Colonic mucosa (tissue), 4 donors: ENCODE measurements at regions not wholly inside any gene's neighbourhood (a gene's known extent, or its start where the extent isn't known, plus 50 kb on each side); places are given as distances from the start of the nearest gene placed in this dataset.

Experiments used
- DNase-seq: peaks from one replicate; pipeline ENCODE4 v3.0.0-alpha.2; 2020
- H3K27ac ChIP-seq: fragments of 200-600 bp; one replicate; pipeline ENCODE4 v1.8.0; 2021
- H3K27me3 ChIP-seq: fragments of 200-600 bp; one replicate; pipeline ENCODE4 v1.8.0; 2021
- H3K36me3 ChIP-seq: fragments of 200-600 bp; one replicate; pipeline ENCODE4 v1.8.0; 2021
- H3K4me1 ChIP-seq: fragments of 200-600 bp; one replicate; pipeline ENCODE4 v1.8.0; 2021; ENCODE audit warnings: mild to moderate bottlenecking
- H3K4me3 ChIP-seq: fragments of 200-600 bp; one replicate; pipeline ENCODE4 v1.8.0; 2021
- H3K9ac ChIP-seq, 2 donors: one replicate each; pipeline ENCODE4 v1.7.0; 2013; ENCODE audit warnings: control low read depth in 2 of 2, low read depth in 2 of 2, low read length in 2 of 2
- H3K9me3 ChIP-seq: fragments of 200-600 bp; one replicate; pipeline ENCODE4 v1.8.0; 2021
- intact Hi-C: fragments of 100-400 bp; cut with DNase I; formaldehyde crosslinking; loops from one replicate; pipeline ENCODE4 v1.14.1; 2022
- TF ChIP-seq, protein P1 (sequence below): fragments of 200-600 bp; IDR thresholded peaks from one replicate; pipeline ENCODE4 v1.8.0; 2022; ENCODE audit warnings: antibody characterized with exemption, mild to moderate bottlenecking
- donor health status: healthy.
- donor health status: DM: no; HTN: no; CAD: no.
- donor health status: DM: no; HTN: no; CAD: no.

DNA sequence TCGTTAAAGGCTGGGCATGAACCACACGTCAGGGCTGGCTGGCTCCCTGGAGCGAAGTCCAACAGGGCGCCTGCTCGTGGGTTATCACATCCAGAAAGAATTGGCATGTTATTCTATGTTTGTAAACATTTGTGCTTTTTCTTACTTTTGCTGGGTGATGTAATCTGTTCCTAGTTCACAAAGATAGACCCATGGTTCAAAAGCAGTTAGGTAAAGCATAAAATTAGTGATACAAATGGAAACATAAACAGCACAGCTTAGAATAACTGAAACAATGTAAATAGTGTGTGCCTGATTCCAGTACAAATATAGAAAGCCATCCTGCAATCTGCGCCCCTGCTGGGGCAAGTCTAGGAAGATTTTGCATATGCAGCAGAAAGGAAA, 184.0 kb upstream of the C1orf174 start:
- H3K36me3 ChIP-seq = no peaks in the 10 kb centered on the region
- H3K27ac ChIP-seq = no peak overlapping the region
- intact Hi-C loops = no loop called here
- H3K27me3 ChIP-seq = no peaks in the 10 kb centered on the region
- H3K9me3 ChIP-seq = no peaks in the 10 kb centered on the region
- no peak overlapping the region for H3K9ac ChIP-seq
- no peak overlapping the region for H3K4me3 ChIP-seq
- TF ChIP-seq, protein P1, sequence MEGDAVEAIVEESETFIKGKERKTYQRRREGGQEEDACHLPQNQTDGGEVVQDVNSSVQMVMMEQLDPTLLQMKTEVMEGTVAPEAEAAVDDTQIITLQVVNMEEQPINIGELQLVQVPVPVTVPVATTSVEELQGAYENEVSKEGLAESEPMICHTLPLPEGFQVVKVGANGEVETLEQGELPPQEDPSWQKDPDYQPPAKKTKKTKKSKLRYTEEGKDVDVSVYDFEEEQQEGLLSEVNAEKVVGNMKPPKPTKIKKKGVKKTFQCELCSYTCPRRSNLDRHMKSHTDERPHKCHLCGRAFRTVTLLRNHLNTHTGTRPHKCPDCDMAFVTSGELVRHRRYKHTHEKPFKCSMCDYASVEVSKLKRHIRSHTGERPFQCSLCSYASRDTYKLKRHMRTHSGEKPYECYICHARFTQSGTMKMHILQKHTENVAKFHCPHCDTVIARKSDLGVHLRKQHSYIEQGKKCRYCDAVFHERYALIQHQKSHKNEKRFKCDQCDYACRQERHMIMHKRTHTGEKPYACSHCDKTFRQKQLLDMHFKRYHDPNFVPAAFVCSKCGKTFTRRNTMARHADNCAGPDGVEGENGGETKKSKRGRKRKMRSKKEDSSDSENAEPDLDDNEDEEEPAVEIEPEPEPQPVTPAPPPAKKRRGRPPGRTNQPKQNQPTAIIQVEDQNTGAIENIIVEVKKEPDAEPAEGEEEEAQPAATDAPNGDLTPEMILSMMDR = no peak
- no peak for DNase-seq
- H3K4me1 ChIP-seq = no peaks in the 10 kb centered on the region

DNA sequence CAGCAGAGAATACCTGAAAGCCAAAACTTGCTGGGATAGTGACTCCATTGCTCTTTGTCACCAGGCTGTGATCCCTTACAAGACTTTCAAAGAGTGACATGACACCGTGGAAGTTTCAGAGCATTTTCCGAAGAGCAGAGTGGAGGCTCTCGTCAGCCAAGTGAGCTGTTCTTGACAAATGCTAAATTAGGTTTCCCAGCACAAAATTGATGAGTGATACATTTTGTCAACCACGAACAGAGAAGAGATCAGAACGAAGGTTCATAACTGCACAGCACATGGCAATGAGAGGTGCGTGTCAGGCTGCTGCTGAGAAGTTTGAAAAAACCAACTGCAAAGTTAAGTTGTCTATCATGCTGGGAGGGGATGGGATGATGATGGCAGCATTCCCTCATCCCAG, 184.4 kb upstream of the C1orf174 start:
- Histone ChIP-seq H3K36me3 (no peaks in the 10 kb centered on the region), H3K4me3 (no peak overlapping the region), H3K9ac (no peak overlapping the region), H3K4me1 (no peaks in the 10 kb centered on the region), H3K27me3 (no peaks in the 10 kb centered on the region), H3K27ac (no peak overlapping the region), H3K9me3 (no peaks in the 10 kb centered on the region)
- TF ChIP-seq, protein P1 = no peak
- no peak for DNase-seq
- intact Hi-C loops = no loop called here

DNA sequence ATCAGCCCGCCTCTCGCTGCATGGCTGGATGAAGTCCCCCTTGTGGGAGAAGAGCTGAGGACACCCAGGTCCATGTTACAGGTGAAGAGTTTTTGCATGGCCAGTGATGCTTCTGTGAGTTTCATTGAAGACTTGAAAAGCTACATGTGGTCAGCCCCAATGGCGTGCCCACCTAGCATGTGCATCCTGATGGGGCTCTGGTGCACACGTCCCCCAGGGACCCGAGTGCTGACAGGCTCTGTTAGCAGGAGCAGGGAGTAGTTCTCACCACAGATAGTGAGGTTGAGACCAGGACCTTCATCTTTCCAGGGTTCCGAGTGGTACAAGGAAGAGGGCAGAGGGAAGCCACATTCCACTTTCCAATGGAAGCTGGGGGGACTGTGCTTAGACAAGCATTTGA, 184.8 kb upstream of the C1orf174 start:
- Histone ChIP-seq H3K9me3 (no peaks in the 10 kb centered on the region), H3K27ac (no peak overlapping the region), H3K4me1 (no peaks in the 10 kb centered on the region), H3K4me3 (no peak overlapping the region), H3K27me3 (no peaks in the 10 kb centered on the region), H3K36me3 (no peaks in the 10 kb centered on the region), H3K9ac (no peak overlapping the region)
- TF ChIP-seq, protein P1 = no peak
- intact Hi-C loops = no loop called here
- DNase-seq = no peak

DNA sequence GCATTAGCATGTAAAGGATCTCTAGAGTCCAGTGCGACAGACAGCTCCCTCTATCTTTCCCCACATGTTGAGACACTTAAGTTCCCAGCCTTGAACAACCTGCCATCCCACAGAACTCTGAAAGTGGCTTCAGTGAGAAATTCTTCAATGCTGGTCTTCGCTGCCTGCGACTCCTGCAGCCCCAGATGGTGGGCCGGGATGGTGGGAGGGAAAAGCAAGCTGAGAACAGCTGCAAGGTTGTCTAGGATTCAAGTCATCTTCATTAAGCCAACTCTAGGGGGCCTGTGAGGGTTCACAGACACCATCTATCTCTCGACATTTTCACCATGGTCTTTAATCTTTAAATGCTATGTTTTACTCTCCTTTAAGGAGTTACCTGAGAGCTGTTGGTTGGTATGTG, 185.5 kb upstream of the C1orf174 start:
- no peak for DNase-seq
- H3K36me3 ChIP-seq = no peaks in the 10 kb centered on the region
- no peak overlapping the region for H3K4me3 ChIP-seq
- H3K27ac ChIP-seq = no peak overlapping the region
- H3K9me3 ChIP-seq = no peaks in the 10 kb centered on the region
- no peaks in the 10 kb centered on the region for H3K27me3 ChIP-seq
- TF ChIP-seq, protein P1 = no peak
- H3K9ac ChIP-seq = no peak overlapping the region
- H3K4me1 ChIP-seq = no peaks in the 10 kb centered on the region
- intact Hi-C loops = no loop called here

DNA sequence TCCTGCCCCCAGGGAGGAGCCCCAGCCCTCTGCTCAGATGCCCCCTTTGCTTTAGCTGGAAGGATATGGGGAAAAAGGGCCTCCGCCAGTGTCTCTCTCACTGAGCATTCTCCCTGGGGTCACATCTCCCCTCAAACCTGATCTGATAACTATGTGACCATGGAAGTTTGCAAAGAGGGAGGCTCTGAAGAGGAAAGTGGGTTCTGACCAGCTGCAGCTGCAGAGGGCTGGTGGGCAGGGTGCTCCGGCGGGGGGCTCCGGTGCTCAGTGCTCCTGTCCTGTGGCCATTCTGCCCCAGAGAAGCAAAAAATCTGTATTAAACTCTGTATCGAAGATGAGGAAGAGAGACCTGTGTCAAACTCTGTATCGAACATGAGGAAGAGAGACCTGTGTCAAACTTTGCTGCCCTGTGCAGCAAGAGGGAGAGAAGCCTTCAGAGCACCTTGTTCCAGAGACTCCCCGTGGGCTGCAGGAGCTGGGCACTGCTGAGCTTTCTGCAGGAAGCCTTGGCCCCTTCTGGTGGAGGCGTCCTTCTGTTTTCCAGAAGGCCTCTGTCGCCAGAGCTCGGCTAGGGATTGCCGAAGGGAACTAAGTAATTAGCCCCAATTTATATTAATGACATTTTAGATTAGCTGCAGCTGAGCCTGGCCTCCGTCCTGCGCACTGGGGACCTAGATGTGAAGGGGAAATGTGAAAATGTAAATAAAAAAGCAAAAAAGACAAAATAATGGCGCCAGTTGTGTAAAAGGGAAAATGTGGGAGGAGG, 186.2 kb upstream of the C1orf174 start:
- H3K27ac ChIP-seq = no peak overlapping the region
- no peaks in the 10 kb centered on the region for H3K4me1 ChIP-seq
- no peaks in the 10 kb centered on the region for H3K9me3 ChIP-seq
- no peak overlapping the region for H3K9ac ChIP-seq
- intact Hi-C loops = no loop called here
- no peak for DNase-seq
- no peaks in the 10 kb centered on the region for H3K36me3 ChIP-seq
- TF ChIP-seq, protein P1 = no peak
- H3K27me3 ChIP-seq = no peaks in the 10 kb centered on the region
- no peak overlapping the region for H3K4me3 ChIP-seq
